ENCODE measurements at regions not wholly inside any gene's neighbourhood (a gene's known extent, or its start where the extent isn't known, plus 50 kb on each side); places are given as distances from the start of the nearest gene placed in this dataset.
A peak's percentile ranks its signal among the peaks of the same experiment; 100 is the strongest.

- Histone ChIP-seq H3K4me1 (ENCODE audit: control insufficient read depth in 1 of 2, insufficient read depth in 1 of 2, low read depth in 1 of 2, low read length in 1 of 2) (no peaks in the 10 kb centered on the region), H3K27ac (no peak overlapping the region), H3K9me3 (no peaks in the 10 kb centered on the region), H3K36me3 (no peaks in the 10 kb centered on the region), H3K27me3 (no peaks in the 10 kb centered on the region), H3K4me3 (ENCODE audit: low read depth in 1 of 2, low read length in 1 of 2) (no peak overlapping the region)
- TF ChIP-seq CTCF (IDR thresholded peaks at IDR 0.05), result no peak
Observed at GRCh38 chr13:60260440-60260839, 96.7 kb upstream of the DIAPH3 start.

- Histone ChIP-seq H3K4me3 (ENCODE audit: low read depth in 1 of 2, low read length in 1 of 2) (no peak overlapping the region), H3K27me3 (no peaks in the 10 kb centered on the region), H3K36me3 (no peaks in the 10 kb centered on the region), H3K9me3 (no peaks in the 10 kb centered on the region), H3K4me1 (ENCODE audit: control insufficient read depth in 1 of 2, insufficient read depth in 1 of 2, low read depth in 1 of 2, low read length in 1 of 2) (no peaks in the 10 kb centered on the region), H3K27ac (no peak overlapping the region)
- TF ChIP-seq CTCF (IDR thresholded peaks at IDR 0.05), result no peak
Observed at GRCh38 chr13:60261432-60262351, 98.0 kb upstream of the DIAPH3 start.

- H3K9me3 ChIP-seq, result no peaks in the 10 kb centered on the region
- no peak overlapping the region for H3K27ac ChIP-seq
- no peaks in the 10 kb centered on the region for H3K27me3 ChIP-seq
- no peaks in the 10 kb centered on the region for H3K36me3 ChIP-seq
- H3K4me3 ChIP-seq (ENCODE audit: low read depth in 1 of 2, low read length in 1 of 2), result no peak overlapping the region
- TF ChIP-seq CTCF (IDR thresholded peaks at IDR 0.05), result no peak
- H3K4me1 ChIP-seq (ENCODE audit: control insufficient read depth in 1 of 2, insufficient read depth in 1 of 2, low read depth in 1 of 2, low read length in 1 of 2), result no peaks in the 10 kb centered on the region
Observed at GRCh38 chr13:60265566-60265965, 101.8 kb upstream of the DIAPH3 start.

- Histone ChIP-seq H3K27me3 (no peaks in the 10 kb centered on the region), H3K27ac (no peak overlapping the region), H3K9me3 (no peaks in the 10 kb centered on the region), H3K4me1 (ENCODE audit: control insufficient read depth in 1 of 2, insufficient read depth in 1 of 2, low read depth in 1 of 2, low read length in 1 of 2) (no peaks in the 10 kb centered on the region), H3K36me3 (no peaks in the 10 kb centered on the region), H3K4me3 (ENCODE audit: low read depth in 1 of 2, low read length in 1 of 2) (peak overlapping the region; percentile 32 to 38)
- no peak for TF ChIP-seq CTCF (IDR thresholded peaks at IDR 0.05)
Observed at GRCh38 chr13:60267498-60268202, 103.9 kb upstream of the DIAPH3 start.

GRCh38 chr13:60268203-60268555 is 104.5 kb upstream of the DIAPH3 start:
- no peak overlapping the region for H3K27ac ChIP-seq
- H3K27me3 ChIP-seq, result no peaks in the 10 kb centered on the region
- TF ChIP-seq CTCF (IDR thresholded peaks at IDR 0.05), result no peak
- H3K9me3 ChIP-seq, result no peaks in the 10 kb centered on the region
- H3K36me3 ChIP-seq, result no peaks in the 10 kb centered on the region
- H3K4me3 ChIP-seq (ENCODE audit: low read depth in 1 of 2, low read length in 1 of 2), result peak overlapping the region; percentile 32 to 38
- no peaks in the 10 kb centered on the region for H3K4me1 ChIP-seq (ENCODE audit: control insufficient read depth in 1 of 2, insufficient read depth in 1 of 2, low read depth in 1 of 2, low read length in 1 of 2)
